Stimulated activated CD8-positive, alpha-beta memory T cell treated with anti-CD3 and anti-CD28 coated beads, Interleukin-7, amount 100 ng/mL, for 24 hours (primary cell): ENCODE measurements at regions not wholly inside any gene's neighbourhood (a gene's known extent, or its start where the extent isn't known, plus 50 kb on each side); places are given as distances from the start of the nearest gene placed in this dataset.

Source experiments
- DNase-seq: peaks from one replicate; pipeline ENCODE4 v3.0.0-alpha.2; 2020; ENCODE audit warnings: low read depth

GRCh38 chr2:217407362-217407761 lies 547.5 kb upstream of the TNP1 start:
- no peak for DNase-seq

DNA sequence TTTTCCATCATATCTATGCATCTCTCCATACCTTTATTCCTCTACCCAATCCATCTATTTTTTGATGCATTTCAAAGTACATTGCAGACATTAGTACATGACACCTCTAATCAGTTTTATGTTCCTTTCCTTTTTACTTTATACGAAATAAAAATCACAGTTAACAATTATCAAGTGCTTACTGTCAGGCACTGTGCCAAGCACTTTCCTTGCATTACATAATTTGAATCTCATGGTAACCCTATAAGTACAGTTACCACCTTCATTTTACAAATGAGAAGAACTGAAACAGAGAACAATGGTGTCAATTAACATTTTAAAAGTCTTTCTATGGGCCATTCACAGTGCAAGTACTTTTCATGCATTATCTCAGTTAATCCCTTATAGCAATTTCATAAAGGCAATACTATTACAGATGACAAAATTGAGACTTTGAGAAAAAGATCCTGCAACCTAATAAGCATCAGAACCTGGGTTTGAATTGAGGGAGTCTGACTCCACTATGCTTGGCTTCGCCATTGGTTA lies 544.4 kb upstream of the TNP1 start:
- no peak for DNase-seq

DNA sequence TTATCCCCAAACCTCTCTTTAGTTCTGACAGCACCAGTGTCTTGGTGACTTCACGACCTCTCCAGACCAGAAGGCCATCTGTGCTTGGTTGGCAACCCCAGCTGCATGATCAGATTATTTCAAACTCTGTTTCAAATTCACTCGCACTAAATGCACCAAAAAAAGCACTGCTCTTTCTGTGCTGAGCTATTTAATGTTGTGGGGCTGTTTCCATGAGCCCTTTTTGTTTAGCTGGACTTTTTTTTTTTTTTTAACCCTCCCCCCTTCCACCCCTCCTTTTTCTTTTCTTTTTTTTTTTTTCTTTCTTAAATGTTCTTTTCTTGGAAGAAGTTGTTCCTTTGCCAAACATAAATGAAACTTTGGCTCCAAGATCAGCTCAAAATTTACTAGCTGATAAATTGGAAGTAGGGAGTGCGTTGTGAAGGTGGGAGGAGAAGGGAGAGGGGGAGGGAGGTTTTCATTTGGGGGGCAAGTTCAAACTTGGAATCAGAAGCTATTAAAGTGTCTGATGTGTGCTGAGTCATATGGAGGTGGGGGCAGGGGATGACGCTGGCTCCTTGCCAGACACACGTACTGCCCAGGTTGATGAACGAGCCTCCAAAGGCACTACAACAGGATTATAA lies 543.0 kb upstream of the TNP1 start:
- DNase-seq: no peak

DNA sequence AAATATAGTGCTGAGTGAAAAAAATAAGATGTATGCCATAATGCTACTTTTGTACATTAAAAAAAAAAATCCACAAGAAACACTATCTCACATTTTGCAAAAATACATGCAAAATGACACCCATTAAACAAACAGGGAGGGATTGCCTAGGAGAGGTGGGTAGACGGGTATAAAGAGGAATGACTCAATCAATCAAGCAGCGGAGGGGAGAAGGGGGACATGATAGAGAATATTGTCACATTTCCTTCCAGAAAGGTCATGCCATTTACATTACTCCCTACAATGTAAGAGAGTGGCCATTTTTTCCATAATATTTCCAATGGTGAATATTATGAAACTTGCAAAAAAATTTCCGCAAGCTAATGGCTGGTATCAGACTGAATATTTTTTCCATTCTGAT lies 542.3 kb upstream of the TNP1 start:
- DNase-seq: no peak

GRCh38 chr2:217399291-217399690 lies 539.4 kb upstream of the TNP1 start:
- DNase-seq: no peak

DNA sequence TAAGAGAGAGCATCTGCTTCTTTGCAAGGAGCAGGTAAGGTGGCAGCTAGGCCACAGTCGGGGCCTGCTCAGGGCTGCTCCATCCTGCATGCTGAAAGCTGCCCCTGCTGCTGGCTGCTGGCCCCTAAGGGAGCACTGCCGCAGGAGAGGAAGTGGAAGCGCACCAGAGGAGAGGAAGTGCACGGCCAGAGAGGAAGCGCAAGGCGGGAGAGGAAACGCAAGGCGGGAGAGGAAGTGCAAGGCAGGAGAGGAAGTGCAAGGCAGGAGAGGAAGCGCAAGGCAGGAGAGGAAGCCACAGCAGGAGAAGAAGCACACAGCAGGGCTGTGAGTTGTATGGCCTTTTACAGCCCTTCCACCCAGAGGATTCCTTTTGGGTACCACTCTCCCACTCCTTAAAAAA lies 539.0 kb upstream of the TNP1 start:
- DNase-seq: no peak

GRCh38 chr2:217398101-217398500 lies 538.2 kb upstream of the TNP1 start:
- no peak for DNase-seq

DNA sequence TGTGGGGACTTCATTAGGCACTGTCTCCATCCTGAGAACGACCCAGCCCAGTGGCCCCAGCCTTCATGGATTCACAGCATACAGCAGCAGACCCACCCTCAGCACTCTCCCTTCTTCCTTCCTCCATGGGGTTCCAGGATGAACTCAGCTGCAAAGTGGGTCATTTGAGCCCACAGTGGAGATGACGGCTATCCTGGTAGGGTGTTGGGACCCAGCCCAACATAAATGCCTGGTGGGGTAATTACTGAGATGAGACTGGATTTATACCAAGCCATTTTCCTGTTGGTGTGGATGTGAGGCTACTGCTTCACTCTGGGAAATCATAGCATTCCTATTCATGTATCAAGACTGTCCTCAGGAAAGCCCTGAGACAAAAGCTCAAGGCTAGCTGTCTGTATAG lies 536.7 kb upstream of the TNP1 start:
- no peak for DNase-seq

- DNase-seq: no peak
Observed at GRCh38 chr2:217396165-217396564, 536.3 kb upstream of the TNP1 start.

DNA sequence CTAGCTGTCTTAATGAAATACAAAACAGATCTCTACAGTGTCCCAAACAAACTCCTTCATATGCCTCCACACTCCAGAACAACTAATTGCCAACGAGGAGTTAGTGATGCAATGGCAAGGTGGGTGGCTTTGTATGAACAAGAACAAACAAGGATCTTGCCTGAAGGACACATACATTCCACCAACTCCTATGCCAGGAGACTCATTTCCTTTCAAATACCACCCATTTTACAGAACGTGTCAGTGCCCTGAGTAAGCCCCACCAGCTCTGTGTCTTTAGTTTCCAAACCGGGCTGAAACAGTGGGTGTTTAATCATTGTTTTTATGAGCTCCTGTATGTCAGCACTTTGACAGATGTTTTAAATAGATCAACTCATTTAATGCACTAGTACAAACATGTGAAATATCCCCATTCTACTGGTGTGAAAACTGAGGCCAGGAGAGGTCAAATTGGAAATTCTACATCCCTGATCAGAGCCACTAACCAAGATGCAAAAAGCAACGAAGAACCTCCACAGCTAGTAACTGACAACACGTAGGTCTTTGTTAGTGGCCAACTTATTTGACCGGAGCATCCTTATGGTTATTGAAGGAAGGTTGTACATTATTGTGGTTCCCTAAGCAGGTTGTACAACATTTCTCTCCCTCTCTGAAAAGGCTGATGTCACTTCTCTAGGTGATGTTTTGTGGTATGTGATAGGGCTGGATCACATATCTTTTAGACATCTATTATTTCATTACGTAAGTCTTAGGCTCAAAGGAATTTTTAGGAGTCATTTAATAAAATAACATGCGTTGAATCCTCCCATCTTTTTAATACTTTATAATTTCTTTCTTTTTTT lies 534.9 kb upstream of the TNP1 start:
- no peak for DNase-seq

DNA sequence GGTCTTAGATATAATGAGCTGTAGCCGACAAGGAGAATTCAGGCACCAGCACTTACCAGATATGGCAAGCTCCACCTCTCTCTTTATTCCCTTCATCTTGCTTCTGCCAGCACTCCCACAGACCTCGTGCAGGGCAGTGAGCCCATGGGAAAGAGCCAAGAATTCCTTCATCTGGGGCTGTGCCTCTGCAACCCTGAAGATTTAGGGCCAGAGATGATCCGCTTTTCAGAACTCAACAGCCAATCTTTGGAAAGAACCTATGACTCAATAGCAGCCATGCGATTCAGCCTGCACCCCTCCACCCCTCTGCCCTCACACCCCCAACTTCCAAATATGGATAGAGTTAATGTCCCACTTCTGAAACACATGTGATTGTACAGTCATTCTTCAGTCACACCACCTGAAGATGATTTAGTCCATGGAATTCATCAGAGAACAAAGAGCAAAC lies 533.7 kb upstream of the TNP1 start:
- DNase-seq: no peak

DNA sequence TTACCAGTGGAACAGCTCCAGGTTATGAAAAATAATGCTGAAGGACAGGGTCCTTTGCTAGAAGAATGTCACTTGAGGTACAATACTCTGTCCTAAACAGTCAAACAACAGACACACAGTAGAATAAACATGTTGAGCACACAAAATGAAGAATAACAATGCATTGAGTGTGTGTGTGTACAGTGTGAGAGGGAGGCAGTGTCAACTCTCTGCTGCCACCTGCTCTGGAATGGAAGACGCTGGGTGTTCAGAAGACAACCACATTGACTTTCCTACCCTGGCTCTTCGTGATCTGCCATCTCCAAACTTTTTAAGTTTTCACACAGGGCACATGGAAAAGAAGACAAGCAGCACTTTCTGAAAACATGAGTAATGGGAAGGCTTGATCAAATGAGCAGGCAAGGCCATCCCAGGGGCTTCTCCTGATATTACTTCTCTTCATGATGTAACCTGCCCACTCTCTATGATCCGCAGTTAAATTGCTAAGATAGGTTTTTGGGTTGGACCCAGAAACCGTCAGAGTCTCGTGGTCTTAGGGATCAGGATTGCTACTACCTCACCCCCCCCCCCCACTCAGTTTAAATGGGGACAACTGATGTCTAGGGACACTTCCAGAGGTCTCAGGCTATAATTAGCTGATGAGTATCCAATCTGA lies 533.2 kb upstream of the TNP1 start:
- no peak for DNase-seq

GRCh38 chr2:217387776-217388387 lies 528.0 kb upstream of the TNP1 start:
- no peak for DNase-seq

- no peak for DNase-seq
Observed at GRCh38 chr2:217386041-217386440, 526.2 kb upstream of the TNP1 start.

DNA sequence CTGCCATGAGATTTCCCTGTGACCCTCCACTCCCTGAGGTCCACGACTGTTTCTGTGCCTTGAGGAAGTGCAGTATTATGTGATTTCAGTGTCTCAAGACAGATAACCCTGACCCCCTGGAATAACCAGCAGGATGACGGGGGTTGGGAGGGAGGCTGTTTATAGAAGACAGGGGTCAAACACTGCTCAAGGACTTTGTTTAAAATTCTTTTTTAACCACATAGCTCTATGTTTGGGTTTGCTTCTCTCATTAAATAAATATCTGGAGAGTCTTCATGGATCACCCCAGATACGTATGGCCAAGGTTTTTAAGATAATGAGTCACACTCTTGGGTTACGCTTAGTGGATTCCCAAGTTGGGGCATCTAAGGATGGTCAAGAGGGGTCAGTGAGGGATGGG lies 523.8 kb upstream of the TNP1 start:
- no peak for DNase-seq

DNA sequence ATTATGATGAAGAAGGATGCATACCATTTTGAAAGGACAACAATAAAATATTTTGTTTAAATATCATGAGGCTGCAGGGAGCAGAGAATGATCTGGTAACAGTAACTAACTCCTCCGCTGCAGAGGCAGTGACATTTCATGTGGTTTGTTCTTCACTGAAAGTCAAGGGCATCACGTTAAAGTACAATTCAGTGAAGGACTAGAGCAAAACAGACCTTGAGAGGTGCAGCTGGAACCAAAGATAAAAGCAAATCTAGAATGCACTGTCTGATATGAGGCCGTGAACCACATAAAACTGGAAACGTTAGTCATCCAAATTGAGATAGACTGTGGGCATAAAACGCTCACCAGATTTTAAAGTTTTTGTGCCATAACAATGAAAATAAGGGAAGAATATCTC lies 522.9 kb upstream of the TNP1 start:
- DNase-seq: no peak

DNA sequence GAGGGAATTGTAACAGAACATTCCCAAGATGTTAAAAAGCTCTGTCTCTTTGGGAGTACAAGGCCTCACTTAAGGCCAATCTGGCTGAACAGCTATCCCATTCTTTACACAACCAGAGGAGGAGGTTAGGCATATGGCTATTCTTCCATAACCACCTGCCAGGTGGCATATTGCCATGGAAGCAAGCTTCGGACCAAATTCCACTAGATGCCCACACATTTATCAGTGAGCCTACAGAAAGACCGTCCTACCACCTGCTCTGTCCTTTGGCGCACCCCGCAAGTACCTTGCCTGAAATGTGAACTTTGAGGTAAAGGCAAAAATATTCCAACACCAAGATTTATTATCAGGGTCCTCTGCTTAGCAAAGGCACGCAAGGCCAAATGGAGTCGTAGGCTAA lies 519.9 kb upstream of the TNP1 start:
- no peak for DNase-seq

DNA sequence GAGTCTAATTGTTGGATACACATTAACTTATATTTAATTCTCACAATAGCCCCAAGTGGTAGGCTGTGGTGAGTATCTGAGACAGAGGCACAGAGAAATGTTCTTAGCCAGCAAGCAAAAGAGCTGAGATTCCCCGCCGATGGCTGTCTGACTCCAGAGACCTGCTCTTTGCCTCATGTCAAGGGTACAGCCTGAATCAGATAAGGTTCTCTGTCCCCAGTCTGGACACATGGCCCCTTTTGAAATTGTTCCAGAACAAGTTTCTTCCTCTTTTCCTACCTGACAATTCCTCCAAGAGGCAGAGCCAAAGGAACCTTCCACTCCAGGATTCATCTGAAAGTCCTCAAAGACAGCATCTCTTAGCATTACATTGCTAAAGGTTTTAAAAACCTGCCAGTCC lies 512.9 kb upstream of the TNP1 start:
- DNase-seq: no peak

- no peak for DNase-seq
Observed at GRCh38 chr2:217371781-217372213, 511.9 kb upstream of the TNP1 start.

DNA sequence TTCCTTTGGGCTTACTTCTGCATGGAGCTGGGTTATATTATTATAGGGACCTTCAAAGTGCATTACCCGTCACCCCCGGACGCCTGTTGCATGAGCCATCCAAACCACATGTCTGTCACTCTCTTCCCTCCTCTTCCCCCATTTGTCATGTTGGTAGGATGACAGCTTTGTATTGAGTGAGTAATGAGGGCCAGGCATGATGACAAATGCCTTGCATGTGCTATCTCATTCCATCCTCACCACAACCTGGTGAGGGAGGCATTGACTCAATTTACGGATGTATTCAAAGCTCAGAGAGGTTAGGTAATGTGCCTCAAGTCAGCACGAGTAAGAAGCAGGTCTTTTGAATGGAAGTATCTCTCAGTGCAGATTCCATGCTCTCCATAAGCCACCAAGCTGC lies 510.5 kb upstream of the TNP1 start:
- DNase-seq: no peak

DNA sequence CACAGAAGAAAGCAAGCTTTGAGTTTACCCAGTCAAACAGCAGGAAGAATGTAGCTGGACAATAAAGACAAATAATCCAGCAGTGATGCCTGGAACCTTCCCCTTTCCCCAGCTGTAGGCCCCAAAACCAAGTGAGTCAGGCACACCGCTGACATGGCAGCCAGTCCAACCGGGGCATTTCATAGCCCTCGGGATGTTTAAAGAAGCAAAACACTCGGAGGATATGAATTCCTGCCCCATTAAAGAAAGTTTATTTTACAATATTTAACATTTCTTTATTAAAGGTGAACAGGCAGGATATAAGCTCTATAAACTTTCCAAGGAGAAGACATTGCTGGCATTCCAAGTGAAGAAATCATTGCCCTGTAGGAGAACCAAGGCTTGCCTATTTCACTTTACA lies 507.6 kb upstream of the TNP1 start:
- DNase-seq: no peak

- no peak for DNase-seq
Observed at GRCh38 chr2:217366966-217367365, 507.1 kb upstream of the TNP1 start.
